Caco-2 (cell line): ENCODE measurements at regions not wholly inside any gene's neighbourhood (a gene's known extent, or its start where the extent isn't known, plus 50 kb on each side); places are given as distances from the start of the nearest gene placed in this dataset.

ENCODE experiments used
- BruUV-seq: library from RNA; stranded (reverse); fragments of 400-500 nt; replicated peaks from 2 replicates; lab custom pipeline; 2021; lab: Mats Ljungman, UMichigan
- CTCF ChIA-PET: fragments of 300-600 bp; sonication (Branson Sonifier 250); formaldehyde crosslinking; loops from one replicate; lab custom pipeline; 2022; ENCODE audit warnings: antibody characterized with exemption; lab: Charles Lee
- POLR2A ChIA-PET: fragments of 300-600 bp; sonication (Branson Sonifier 250); formaldehyde crosslinking; loops from one replicate; lab custom pipeline; 2022; ENCODE audit warnings: antibody characterized with exemption; lab: Charles Lee
- DNase-seq, 2 experiments: peaks; one replicate each; pipeline versions ENCODE4 v3.0.0 to v3.0.0-alpha.2; 2020 to 2022
- H3K27me3 ChIP-seq: replicated peaks from 2 replicates; pipeline ENCODE4 v1.6.0; 2011; ENCODE audit warnings: low read length; ENCODE audit not compliant: control insufficient read depth, insufficient read depth
- H3K36me3 ChIP-seq: 2 replicates; pipeline ENCODE4 v1.5.1; 2011; ENCODE audit warnings: low read length; ENCODE audit not compliant: control insufficient read depth, insufficient read depth
- H3K4me1 ChIP-seq: fragments of 250-450 bp; sonication (Bioruptor Pico); 2 replicates; pipeline ENCODE4 v1.5.1; 2020; ENCODE audit warnings: mild to moderate bottlenecking
- H3K4me3 ChIP-seq: 2 replicates; pipeline ENCODE4 v1.5.1; 2011; ENCODE audit warnings: low read depth, mild to moderate bottlenecking, control low read depth, low read length
- H3K9me3 ChIP-seq: fragments of 250-450 bp; sonication (Bioruptor Pico); 2 replicates; pipeline ENCODE4 v1.5.1; 2020; ENCODE audit warnings: mild to moderate bottlenecking, moderate library complexity
- H3K27ac Mint-ChIP-seq: one replicate; pipeline ENCODE4 v1.8.0; 2022; ENCODE audit warnings: mixed read lengths; ENCODE audit not compliant: unreplicated experiment
- H3K27me3 Mint-ChIP-seq: one replicate; pipeline ENCODE4 v1.8.0; 2022; ENCODE audit warnings: mixed read lengths; ENCODE audit not compliant: insufficient read depth, unreplicated experiment
- H3K36me3 Mint-ChIP-seq: one replicate; pipeline ENCODE4 v1.8.0; 2022; ENCODE audit warnings: mild to moderate bottlenecking, mixed read lengths; ENCODE audit not compliant: insufficient read depth, unreplicated experiment
- H3K4me1 Mint-ChIP-seq: one replicate; pipeline ENCODE4 v1.8.0; 2022; ENCODE audit warnings: low read depth, mixed read lengths; ENCODE audit not compliant: unreplicated experiment
- H3K4me3 Mint-ChIP-seq: one replicate; pipeline ENCODE4 v1.8.0; 2022; ENCODE audit warnings: mild to moderate bottlenecking, moderate library complexity, mixed read lengths; ENCODE audit not compliant: unreplicated experiment
- H3K9me3 Mint-ChIP-seq: one replicate; pipeline ENCODE4 v1.8.0; 2022; ENCODE audit warnings: mixed read lengths; ENCODE audit not compliant: unreplicated experiment
- intact Hi-C: fragments of 100-400 bp; cut with micrococcal nuclease; formaldehyde crosslinking; loops from one replicate; pipeline ENCODE4 v1.10.0; 2022; ENCODE audit not compliant: unreplicated experiment
- TF ChIP-seq, protein P1 (sequence below), 2 experiments: fragments of 200-600 bp in 1 of 2; IDR thresholded peaks; 1 replicate in 1 of 2; 2 replicates in 1 of 2; pipeline versions ENCODE4 v1.5.1 to v1.8.0; 2011 to 2022; ENCODE audit warnings: antibody characterized with exemption in 1 of 2, control low read depth in 1 of 2, inconsistent platforms in 1 of 2, low read depth in 1 of 2, low read length in 1 of 2, mild to moderate bottlenecking in 1 of 2, moderate library complexity in 1 of 2; ENCODE audit not compliant: insufficient read depth in 1 of 2, severe bottlenecking in 1 of 2, unreplicated experiment in 1 of 2

- no TSS peak for BruUV-seq
- POLR2A ChIA-PET = no interaction called here
Observed at GRCh38 chr12:115264605-115265004, 580.6 kb upstream of the TBX3 start.

DNA sequence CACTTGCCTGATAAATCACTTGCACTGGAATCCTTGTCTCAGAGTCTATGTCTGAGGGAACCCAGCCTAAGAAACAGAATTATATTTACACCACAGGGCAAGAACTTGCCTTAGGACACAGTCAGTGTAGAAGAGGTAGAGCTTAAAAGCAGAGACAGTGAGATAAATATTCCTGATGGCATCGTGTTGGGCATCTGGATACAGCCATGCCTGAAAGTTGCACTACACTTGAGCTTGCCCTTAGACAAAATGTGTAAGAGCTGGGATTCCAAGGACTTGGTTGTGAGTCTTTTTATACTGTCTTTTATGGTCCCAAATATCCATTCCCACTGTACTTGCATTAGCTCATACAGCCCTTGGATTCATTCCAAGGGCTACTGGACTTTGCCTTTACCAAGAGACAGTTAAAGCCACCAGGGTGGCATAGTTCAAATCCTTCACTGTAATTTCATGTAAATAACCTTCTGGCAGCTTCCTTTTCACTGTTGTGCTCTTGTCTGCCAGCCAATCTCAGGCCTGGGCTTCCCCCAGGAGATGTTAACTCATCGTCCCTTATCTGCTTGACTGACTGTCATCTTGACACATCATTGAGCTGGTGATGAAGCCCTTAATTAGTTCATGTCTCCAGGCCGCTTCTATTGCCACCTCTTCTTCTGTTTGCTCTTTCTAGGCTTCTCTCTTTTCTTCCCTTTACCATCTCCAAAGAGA is 577.9 kb upstream of the TBX3 start:
- H3K36me3 Mint-ChIP-seq = no peaks in the 10 kb centered on the region
- Histone ChIP-seq H3K27me3 (no peaks in the 10 kb centered on the region; the same call in 1 of the 2 replicates), H3K36me3 (no peaks in the 10 kb centered on the region), H3K4me1 (no peaks in the 10 kb centered on the region), H3K9me3 (no peaks in the 10 kb centered on the region), H3K4me3 (no peak overlapping the region)
- ChIA-PET POLR2A (interaction anchor here (0.6 kb wide), 1 partner anchor 599 kb away, joined by 5 read pairs; no protein-coding TSS in a partner anchor), CTCF (no interaction called here)
- H3K4me1 Mint-ChIP-seq = no peaks in the 10 kb centered on the region
- TF ChIP-seq, protein P1, sequence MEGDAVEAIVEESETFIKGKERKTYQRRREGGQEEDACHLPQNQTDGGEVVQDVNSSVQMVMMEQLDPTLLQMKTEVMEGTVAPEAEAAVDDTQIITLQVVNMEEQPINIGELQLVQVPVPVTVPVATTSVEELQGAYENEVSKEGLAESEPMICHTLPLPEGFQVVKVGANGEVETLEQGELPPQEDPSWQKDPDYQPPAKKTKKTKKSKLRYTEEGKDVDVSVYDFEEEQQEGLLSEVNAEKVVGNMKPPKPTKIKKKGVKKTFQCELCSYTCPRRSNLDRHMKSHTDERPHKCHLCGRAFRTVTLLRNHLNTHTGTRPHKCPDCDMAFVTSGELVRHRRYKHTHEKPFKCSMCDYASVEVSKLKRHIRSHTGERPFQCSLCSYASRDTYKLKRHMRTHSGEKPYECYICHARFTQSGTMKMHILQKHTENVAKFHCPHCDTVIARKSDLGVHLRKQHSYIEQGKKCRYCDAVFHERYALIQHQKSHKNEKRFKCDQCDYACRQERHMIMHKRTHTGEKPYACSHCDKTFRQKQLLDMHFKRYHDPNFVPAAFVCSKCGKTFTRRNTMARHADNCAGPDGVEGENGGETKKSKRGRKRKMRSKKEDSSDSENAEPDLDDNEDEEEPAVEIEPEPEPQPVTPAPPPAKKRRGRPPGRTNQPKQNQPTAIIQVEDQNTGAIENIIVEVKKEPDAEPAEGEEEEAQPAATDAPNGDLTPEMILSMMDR (IDR thresholded peaks at IDR 0.05; ENCODE audit: insufficient read depth in 1 of 2, low read depth in 1 of 2, low read length in 1 of 2, severe bottlenecking in 1 of 2, unreplicated experiment in 1 of 2) = no peak
- no peak overlapping the region for H3K27ac Mint-ChIP-seq
- intact Hi-C loops = no loop called here
- DNase-seq = no peak
- H3K4me3 Mint-ChIP-seq = no peak overlapping the region
- no TSS peak for BruUV-seq
- no peaks in the 10 kb centered on the region for H3K9me3 Mint-ChIP-seq
- no peaks in the 10 kb centered on the region for H3K27me3 Mint-ChIP-seq

More at GRCh38 chr12:115264605-115265004, 580.6 kb upstream of the TBX3 start:
- no peaks in the 10 kb centered on the region for H3K36me3 Mint-ChIP-seq
- Histone ChIP-seq H3K36me3 (no peaks in the 10 kb centered on the region), H3K4me3 (no peak overlapping the region), H3K27me3 (no peaks in the 10 kb centered on the region; the same call in 1 of the 2 replicates), H3K9me3 (no peaks in the 10 kb centered on the region), H3K4me1 (no peaks in the 10 kb centered on the region)
- DNase-seq = no peak
- CTCF ChIA-PET = no interaction called here
- no peak overlapping the region for H3K4me3 Mint-ChIP-seq
- H3K27me3 Mint-ChIP-seq = no peaks in the 10 kb centered on the region
- no peaks in the 10 kb centered on the region for H3K9me3 Mint-ChIP-seq
- no peaks in the 10 kb centered on the region for H3K4me1 Mint-ChIP-seq
- intact Hi-C loops = no loop called here
- TF ChIP-seq, protein P1 (IDR thresholded peaks at IDR 0.05; ENCODE audit: insufficient read depth in 1 of 2, low read depth in 1 of 2, low read length in 1 of 2, severe bottlenecking in 1 of 2, unreplicated experiment in 1 of 2) = no peak
- H3K27ac Mint-ChIP-seq = no peak overlapping the region

DNA sequence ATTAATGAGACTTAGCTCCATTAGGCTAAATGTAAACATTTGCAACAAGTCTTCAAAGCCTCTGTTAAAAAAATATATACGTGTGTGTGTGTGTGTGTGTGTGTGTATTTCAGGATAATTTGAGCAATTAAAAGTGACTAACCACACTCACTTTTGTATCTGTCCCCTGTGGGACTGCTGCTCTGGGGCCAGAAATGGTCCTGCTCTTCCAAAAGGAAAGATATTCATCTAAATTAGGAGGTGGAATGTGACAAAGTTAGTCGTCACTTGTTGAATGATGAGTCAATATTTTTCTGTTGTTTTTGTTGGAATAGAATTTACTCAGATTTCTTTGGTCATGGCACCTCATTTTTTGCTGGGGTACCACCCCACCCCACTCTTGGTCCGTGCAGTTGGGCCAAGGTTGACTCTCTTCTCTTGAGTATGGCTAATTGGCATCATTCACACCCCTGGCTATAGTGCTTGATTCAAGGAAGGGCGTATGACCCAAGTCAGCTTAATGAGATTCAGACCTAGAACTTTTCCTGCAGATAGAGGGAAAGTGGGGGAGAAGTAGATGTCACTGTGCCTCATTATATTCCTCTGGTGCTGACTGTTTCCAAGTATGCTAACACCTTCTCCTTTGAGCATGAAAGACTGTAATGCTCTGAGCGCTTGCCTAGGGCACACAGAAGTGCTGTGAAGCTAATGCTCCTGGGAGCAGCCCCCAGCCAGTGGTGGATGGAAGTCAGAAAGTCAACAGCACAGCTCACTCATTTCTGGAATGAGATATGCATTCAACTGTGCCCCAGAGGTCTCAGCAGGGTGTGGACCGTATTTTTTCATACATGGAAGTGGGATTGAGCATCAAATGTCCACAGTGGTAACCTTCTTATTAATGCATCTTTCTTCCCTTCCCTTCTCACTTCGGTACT is 577.0 kb upstream of the TBX3 start:
- BruUV-seq = no TSS peak
- ChIA-PET CTCF (interaction anchor here (0.5 kb wide), 1 partner anchor 308 kb away, joined by 5 read pairs; no protein-coding TSS in a partner anchor), POLR2A (no interaction called here)
- Histone ChIP-seq H3K9me3 (no peaks in the 10 kb centered on the region), H3K36me3 (no peaks in the 10 kb centered on the region), H3K27me3 (no peaks in the 10 kb centered on the region; the same call in 1 of the 2 replicates), H3K4me1 (no peaks in the 10 kb centered on the region), H3K4me3 (no peak overlapping the region)
- TF ChIP-seq, protein P1 (IDR thresholded peaks at IDR 0.05; ENCODE audit: insufficient read depth in 1 of 2, low read depth in 1 of 2, low read length in 1 of 2, severe bottlenecking in 1 of 2, unreplicated experiment in 1 of 2) = no peak
- Mint-ChIP-seq H3K27ac (no peak overlapping the region), H3K4me3 (no peak overlapping the region), H3K27me3 (no peaks in the 10 kb centered on the region), H3K36me3 (no peaks in the 10 kb centered on the region), H3K4me1 (no peaks in the 10 kb centered on the region), H3K9me3 (no peaks in the 10 kb centered on the region)
- DNase-seq = no peak
- intact Hi-C loops = no loop called here
